SK-N-SH treated with all-trans-retinoic acid at 6 μM for 48 hours (cell line): ENCODE measurements at regions not wholly inside any gene's neighbourhood (a gene's known extent, or its start where the extent isn't known, plus 50 kb on each side); places are given as distances from the start of the nearest gene placed in this dataset.

ENCODE experiments used
- ARNTL ChIP-seq: fragments of 450-650 bp; formaldehyde crosslinking; IDR thresholded peaks from 2 replicates; pipeline ENCODE4 v1.5.0; 2020; ENCODE audit warnings: low read depth, mild to moderate bottlenecking, moderate library complexity, borderline replicate concordance
- BACH2 ChIP-seq: fragments of 250-450 bp; sonication (Bioruptor Pico); IDR thresholded peaks from 2 replicates; pipeline ENCODE4 v1.9.0; 2021; ENCODE audit warnings: mild to moderate bottlenecking, borderline replicate concordance
- CREB5 ChIP-seq: fragments of 250-450 bp; sonication (Bioruptor Pico); IDR thresholded peaks from 2 replicates; pipeline ENCODE4 v1.5.1; 2020; ENCODE audit warnings: low read depth, mild to moderate bottlenecking, moderate library complexity
- ISL1 ChIP-seq: fragments of 250-450 bp; sonication (Bioruptor Pico); IDR thresholded peaks from 2 replicates; pipeline ENCODE4 v2.1.2; 2022; ENCODE audit warnings: mild to moderate bottlenecking, moderate library complexity
- POU6F1 ChIP-seq: fragments of 250-450 bp; sonication (Bioruptor Pico); IDR thresholded peaks from 2 replicates; pipeline ENCODE4 v1.8.0; 2021; ENCODE audit warnings: low read depth, mild to moderate bottlenecking, moderate library complexity, borderline replicate concordance
- RARB ChIP-seq: fragments of 250-450 bp; sonication (Bioruptor Pico); IDR thresholded peaks from 2 replicates; pipeline ENCODE4 v1.8.0; 2021; ENCODE audit warnings: mild to moderate bottlenecking, moderate library complexity
- TCF4 ChIP-seq: fragments of 250-450 bp; sonication (Bioruptor Pico); IDR thresholded peaks from 2 replicates; pipeline ENCODE4 v1.8.0; 2021; ENCODE audit warnings: mild to moderate bottlenecking, moderate library complexity, borderline replicate concordance
- TOX ChIP-seq: fragments of 250-450 bp; sonication (Bioruptor Pico); IDR thresholded peaks from 2 replicates; pipeline ENCODE4 v1.8.0; 2021; ENCODE audit warnings: mild to moderate bottlenecking, moderate library complexity, borderline replicate concordance
- ZC3H10 ChIP-seq: fragments of 250-450 bp; sonication (Bioruptor Pico); IDR thresholded peaks from 2 replicates; pipeline ENCODE4 v1.5.1; 2021; ENCODE audit warnings: mild to moderate bottlenecking, moderate library complexity
- ZNF8 ChIP-seq: fragments of 450-650 bp; formaldehyde crosslinking; IDR thresholded peaks from 2 replicates; pipeline ENCODE4 v1.5.0; 2020; ENCODE audit warnings: mild to moderate bottlenecking, moderate library complexity
- TF ChIP-seq, protein P1 (sequence below): fragments of 250-450 bp; sonication (Bioruptor Pico); IDR thresholded peaks from 2 replicates; pipeline ENCODE4 v1.8.0; 2020; ENCODE audit warnings: mild to moderate bottlenecking, moderate library complexity, borderline replicate concordance
- TF ChIP-seq, protein P2 (sequence below): fragments of 250-450 bp; sonication (Bioruptor Pico); IDR thresholded peaks from 2 replicates; pipeline ENCODE4 v1.5.0; 2020; ENCODE audit warnings: mild to moderate bottlenecking, moderate library complexity

GRCh38 chr12:77392467-77393088 lies 327.2 kb upstream of the E2F7 start:
- TF ChIP-seq POU6F1 (CRISPR knock-in tag) = no peak
- no peak for TF ChIP-seq RARB (CRISPR knock-in tag)
- TF ChIP-seq BACH2 (CRISPR knock-in tag) = no peak
- no peak for TF ChIP-seq CREB5 (CRISPR knock-in tag)
- TF ChIP-seq ZC3H10 (CRISPR knock-in tag) = no peak
- TF ChIP-seq, protein P1, sequence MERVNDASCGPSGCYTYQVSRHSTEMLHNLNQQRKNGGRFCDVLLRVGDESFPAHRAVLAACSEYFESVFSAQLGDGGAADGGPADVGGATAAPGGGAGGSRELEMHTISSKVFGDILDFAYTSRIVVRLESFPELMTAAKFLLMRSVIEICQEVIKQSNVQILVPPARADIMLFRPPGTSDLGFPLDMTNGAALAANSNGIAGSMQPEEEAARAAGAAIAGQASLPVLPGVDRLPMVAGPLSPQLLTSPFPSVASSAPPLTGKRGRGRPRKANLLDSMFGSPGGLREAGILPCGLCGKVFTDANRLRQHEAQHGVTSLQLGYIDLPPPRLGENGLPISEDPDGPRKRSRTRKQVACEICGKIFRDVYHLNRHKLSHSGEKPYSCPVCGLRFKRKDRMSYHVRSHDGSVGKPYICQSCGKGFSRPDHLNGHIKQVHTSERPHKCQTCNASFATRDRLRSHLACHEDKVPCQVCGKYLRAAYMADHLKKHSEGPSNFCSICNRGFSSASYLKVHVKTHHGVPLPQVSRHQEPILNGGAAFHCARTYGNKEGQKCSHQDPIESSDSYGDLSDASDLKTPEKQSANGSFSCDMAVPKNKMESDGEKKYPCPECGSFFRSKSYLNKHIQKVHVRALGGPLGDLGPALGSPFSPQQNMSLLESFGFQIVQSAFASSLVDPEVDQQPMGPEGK (CRISPR knock-in tag) = no peak
- no peak for TF ChIP-seq TCF4 (CRISPR knock-in tag)
- no peak for TF ChIP-seq TOX (CRISPR knock-in tag)
- no peak for TF ChIP-seq ISL1 (CRISPR knock-in tag)
- TF ChIP-seq, protein P2, sequence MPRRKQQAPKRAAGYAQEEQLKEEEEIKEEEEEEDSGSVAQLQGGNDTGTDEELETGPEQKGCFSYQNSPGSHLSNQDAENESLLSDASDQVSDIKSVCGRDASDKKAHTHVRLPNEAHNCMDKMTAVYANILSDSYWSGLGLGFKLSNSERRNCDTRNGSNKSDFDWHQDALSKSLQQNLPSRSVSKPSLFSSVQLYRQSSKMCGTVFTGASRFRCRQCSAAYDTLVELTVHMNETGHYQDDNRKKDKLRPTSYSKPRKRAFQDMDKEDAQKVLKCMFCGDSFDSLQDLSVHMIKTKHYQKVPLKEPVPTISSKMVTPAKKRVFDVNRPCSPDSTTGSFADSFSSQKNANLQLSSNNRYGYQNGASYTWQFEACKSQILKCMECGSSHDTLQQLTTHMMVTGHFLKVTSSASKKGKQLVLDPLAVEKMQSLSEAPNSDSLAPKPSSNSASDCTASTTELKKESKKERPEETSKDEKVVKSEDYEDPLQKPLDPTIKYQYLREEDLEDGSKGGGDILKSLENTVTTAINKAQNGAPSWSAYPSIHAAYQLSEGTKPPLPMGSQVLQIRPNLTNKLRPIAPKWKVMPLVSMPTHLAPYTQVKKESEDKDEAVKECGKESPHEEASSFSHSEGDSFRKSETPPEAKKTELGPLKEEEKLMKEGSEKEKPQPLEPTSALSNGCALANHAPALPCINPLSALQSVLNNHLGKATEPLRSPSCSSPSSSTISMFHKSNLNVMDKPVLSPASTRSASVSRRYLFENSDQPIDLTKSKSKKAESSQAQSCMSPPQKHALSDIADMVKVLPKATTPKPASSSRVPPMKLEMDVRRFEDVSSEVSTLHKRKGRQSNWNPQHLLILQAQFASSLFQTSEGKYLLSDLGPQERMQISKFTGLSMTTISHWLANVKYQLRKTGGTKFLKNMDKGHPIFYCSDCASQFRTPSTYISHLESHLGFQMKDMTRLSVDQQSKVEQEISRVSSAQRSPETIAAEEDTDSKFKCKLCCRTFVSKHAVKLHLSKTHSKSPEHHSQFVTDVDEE (CRISPR knock-in tag) = no peak
- no peak for TF ChIP-seq ARNTL (CRISPR knock-in tag)
- TF ChIP-seq ZNF8 = no peak
